SK-N-SH (cell line): ENCODE measurements at regions not wholly inside any gene's neighbourhood (a gene's known extent, or its start where the extent isn't known, plus 50 kb on each side); places are given as distances from the start of the nearest gene placed in this dataset.

ENCODE experiments used
- CTCF ChIA-PET: fragments of 300-600, 350-600 bp; formaldehyde crosslinking; extraction: SDS; loops from one replicate; lab custom pipeline; 2021; lab: Yijun Ruan, JAX
- POLR2A ChIA-PET: fragments of 350-600 bp; sonication (Branson Sonifier 250); formaldehyde crosslinking; extraction: SDS; loops from one replicate; lab custom pipeline; 2020; ENCODE audit warnings: antibody characterized with exemption, inconsistent platforms; lab: Yijun Ruan, JAX
- DNase-seq: peaks from one replicate; pipeline ENCODE4 v3.0.0; 2012
- H2AFZ ChIP-seq: fragments of 200-600 bp; sonication (generic); 2 replicates; pipeline ENCODE4 v1.8.1; 2016; ENCODE audit warnings: antibody characterized with exemption, mild to moderate bottlenecking, low read depth
- H3F3A ChIP-seq: fragments of 200-600 bp; sonication (generic); replicated peaks from 2 replicates; pipeline ENCODE3; 2016; ENCODE audit warnings: antibody characterized with exemption, mild to moderate bottlenecking; ENCODE audit not compliant: insufficient read depth
- H3K27ac ChIP-seq, 2 experiments: fragments of 200-500 bp in 1 of 2; fragments of 200-600 bp in 1 of 2; sonication (Bioruptor generic) in 1 of 2; sonication (generic), shearing (Covaris generic) in 1 of 2; 2 replicates each; pipeline versions ENCODE4 v1.5.1 to v1.6.1; 2014 to 2016; ENCODE audit warnings: low read depth in 2 of 2, inconsistent platforms in 1 of 2, low read length in 1 of 2, mild to moderate bottlenecking in 1 of 2, mixed read lengths in 1 of 2
- H3K27me3 ChIP-seq: fragments of 200-600 bp; sonication (generic), shearing (Covaris generic); 2 replicates; pipeline ENCODE4 v1.6.1; 2016; ENCODE audit warnings: mixed run types; ENCODE audit not compliant: insufficient read depth
- H3K36me3 ChIP-seq, 2 experiments: fragments of 200-500 bp in 1 of 2; fragments of 200-600 bp in 1 of 2; sonication (Bioruptor generic) in 1 of 2; sonication (generic) in 1 of 2; replicated peaks in 1 of 2; 2 replicates each; pipeline versions ENCODE3 to v1.5.1; 2014 to 2016; ENCODE audit warnings: low read length in 1 of 2, mild to moderate bottlenecking in 1 of 2; ENCODE audit not compliant: insufficient read depth in 2 of 2, control insufficient read depth in 1 of 2
- H3K4me1 ChIP-seq, 2 experiments: fragments of 200-500 bp in 1 of 2; fragments of 200-600 bp in 1 of 2; sonication (Bioruptor generic) in 1 of 2; sonication (generic), shearing (Covaris generic) in 1 of 2; 2 replicates each; pipeline versions ENCODE4 v1.5.1 to v1.6.1; 2014 to 2016; ENCODE audit warnings: low read depth in 1 of 2, low read length in 1 of 2, mixed run types in 1 of 2; ENCODE audit not compliant: insufficient read depth in 2 of 2, control insufficient read depth in 1 of 2
- H3K4me2 ChIP-seq: fragments of 200-600 bp; sonication (generic), shearing (Covaris generic); 2 replicates; pipeline ENCODE4 v1.6.1; 2017; ENCODE audit warnings: mixed run types
- H3K4me3 ChIP-seq, 2 experiments: fragments of 200-500 bp in 1 of 2; fragments of 200-600 bp in 1 of 2; sonication (Bioruptor generic) in 1 of 2; sonication (generic), shearing (Covaris generic) in 1 of 2; 2 replicates each; pipeline versions ENCODE4 v1.5.1 to v1.8.1; 2014 to 2016; ENCODE audit warnings: low read depth in 2 of 2, inconsistent platforms in 1 of 2, low read length in 1 of 2, mild to moderate bottlenecking in 1 of 2, mixed read lengths in 1 of 2, moderate library complexity in 1 of 2
- H3K79me2 ChIP-seq: fragments of 200-600 bp; sonication (generic); 2 replicates; pipeline ENCODE4 v1.8.1; 2017; ENCODE audit warnings: mild to moderate bottlenecking; ENCODE audit not compliant: insufficient read depth
- H3K9ac ChIP-seq: fragments of 200-600 bp; sonication (generic); 2 replicates; pipeline ENCODE4 v1.6.1; 2017; ENCODE audit warnings: mixed run types
- H3K9me2 ChIP-seq: fragments of 200-600 bp; sonication (generic); 2 replicates; pipeline ENCODE4 v1.6.1; 2017; ENCODE audit warnings: mixed run types
- H3K9me3 ChIP-seq: fragments of 200-600 bp; sonication (generic); 2 replicates; pipeline ENCODE4 v1.6.1; 2017; ENCODE audit warnings: mixed run types, mild to moderate bottlenecking, moderate library complexity
- H4K20me1 ChIP-seq: fragments of 200-600 bp; sonication (generic); 2 replicates; pipeline ENCODE4 v1.6.1; 2017; ENCODE audit warnings: mild to moderate bottlenecking, mixed run types; ENCODE audit not compliant: insufficient read depth
- CTCF ChIP-seq: fragments of 200-600 bp; sonication (generic); IDR thresholded peaks from 2 replicates; pipeline ENCODE4 v1.6.1; 2017; ENCODE audit warnings: antibody characterized with exemption, mild to moderate bottlenecking, moderate library complexity
- EZH2phosphoT487 ChIP-seq: fragments of 200-600 bp; sonication (generic); IDR thresholded peaks from 2 replicates; pipeline ENCODE4 v1.6.1; 2017; ENCODE audit warnings: low read depth, mixed run types, mild to moderate bottlenecking, antibody characterized with exemption, moderate library complexity, borderline replicate concordance
- GABPA ChIP-seq: IDR thresholded peaks from 2 replicates; pipeline ENCODE4 v1.4.0; 2012; ENCODE audit warnings: low read depth, mild to moderate bottlenecking
- IRF3 ChIP-seq: fragments of 150-350 bp; IDR thresholded peaks from 2 replicates; pipeline ENCODE4 v1.6.1; 2016; ENCODE audit warnings: mild to moderate bottlenecking, low read depth, low read length
- MAX ChIP-seq: IDR thresholded peaks from 2 replicates; pipeline ENCODE4 v1.4.0; 2012; ENCODE audit warnings: low read depth
- NRF1 ChIP-seq: IDR thresholded peaks from 2 replicates; pipeline ENCODE4 v1.6.1; 2012; ENCODE audit warnings: low read depth, mild to moderate bottlenecking, low read length
- PBX3 ChIP-seq: IDR thresholded peaks from 2 replicates; pipeline ENCODE4; 2012
- TAF1 ChIP-seq: IDR thresholded peaks from 2 replicates; pipeline ENCODE4 v1.6.1; 2012; ENCODE audit warnings: low read depth, mild to moderate bottlenecking, low read length, moderate library complexity, borderline replicate concordance
- ZBTB33 ChIP-seq: IDR thresholded peaks from 2 replicates; pipeline ENCODE4 v1.4.0; 2012; ENCODE audit warnings: low read depth, borderline replicate concordance
- WGBS: methylation state at CpG from one replicate; pipeline ENCODE4 v1.1.6; 2017; ENCODE audit warnings: low lambda C conversion rate; 5-methylcytosine and 5-hydroxymethylcytosine counted together

GRCh38 chr7:34390103-34390502 is 267.9 kb upstream of the NPSR1 start (continued):
- TF ChIP-seq ZBTB33 (no peak), MAX (no peak)
- TF ChIP-seq, all 33 proteins: peak for 0

- Histone ChIP-seq H3K9ac (no peak overlapping the region), H2AFZ (no peak overlapping the region), H3K4me2 (no peak overlapping the region), H3K79me2 (no peaks in the 10 kb centered on the region), H3K4me1 (no peaks in the 10 kb centered on the region), H3K4me3 (no peak overlapping the region), H3K9me2 (no peaks in the 10 kb centered on the region), H3K9me3 (no peaks in the 10 kb centered on the region), H3F3A (no peaks in the 10 kb centered on the region), H3K36me3 (no peaks in the 10 kb centered on the region), H3K27ac (no peak overlapping the region), H3K27me3 (peaks cover 6% of the 10 kb centered on the region; the same call in 1 of the 2 replicates), H4K20me1 (no peaks in the 10 kb centered on the region)
- ChIA-PET CTCF (no interaction called here), POLR2A (no interaction called here)
- DNase-seq: no peak
- no peak for TF ChIP-seq GABPA
These were observed 265.0 kb upstream of the NPSR1 start for GRCh38 chr7:34392972-34393371.

- Histone ChIP-seq H3K4me2 (no peak overlapping the region), H4K20me1 (no peaks in the 10 kb centered on the region), H3K27ac (no peak overlapping the region), H3K9me2 (no peaks in the 10 kb centered on the region), H3K27me3 (peaks cover 6% of the 10 kb centered on the region; the same call in 1 of the 2 replicates), H3F3A (no peaks in the 10 kb centered on the region), H3K4me1 (no peaks in the 10 kb centered on the region), H3K4me3 (no peak overlapping the region), H3K36me3 (no peaks in the 10 kb centered on the region), H3K9ac (no peak overlapping the region), H3K79me2 (no peaks in the 10 kb centered on the region), H3K9me3 (no peaks in the 10 kb centered on the region), H2AFZ (no peak overlapping the region)
- CTCF ChIA-PET: no interaction called here
- WGBS: 8% methylated on average over 2 of the region's 2 CpGs
- no peak for DNase-seq
- TF ChIP-seq PBX3: no peak
- TF ChIP-seq, all 33 proteins: peak for 0
- POLR2A ChIA-PET: no interaction called here
These were observed 261.5 kb upstream of the NPSR1 start for GRCh38 chr7:34396437-34397064.

- Histone ChIP-seq H2AFZ (no peak overlapping the region), H4K20me1 (no peaks in the 10 kb centered on the region), H3K27ac (no peak overlapping the region)
- no peak for TF ChIP-seq TAF1
- TF ChIP-seq EZH2phosphoT487: no peak
- TF ChIP-seq IRF3: no peak
- TF ChIP-seq CTCF: no peak
- no peak for TF ChIP-seq ZBTB33
- no peak for TF ChIP-seq NRF1
- TF ChIP-seq, all 33 proteins: peak for 0
- Histone ChIP-seq H3F3A (no peaks in the 10 kb centered on the region), H3K36me3 (no peaks in the 10 kb centered on the region), H3K9ac (no peak overlapping the region), H3K4me1 (no peaks in the 10 kb centered on the region), H3K9me2 (no peaks in the 10 kb centered on the region), H3K9me3 (no peaks in the 10 kb centered on the region), H3K27me3 (peaks cover 24% of the 10 kb centered on the region), H3K4me2 (no peak overlapping the region), H3K79me2 (no peaks in the 10 kb centered on the region), H3K4me3 (no peak overlapping the region)
- no peak for DNase-seq
- ChIA-PET CTCF (interaction anchor here (1.2 kb wide), 1 partner anchor 19 kb away, joined by 3 read pairs; no protein-coding TSS in a partner anchor), POLR2A (no interaction called here)
- WGBS: 5% methylated on average over 2 of the region's 2 CpGs
These were observed 256.2 kb upstream of the NPSR1 start for GRCh38 chr7:34401776-34402175.
